K562 (cell line): ENCODE measurements at regions not wholly inside any gene's neighbourhood (a gene's known extent, or its start where the extent isn't known, plus 50 kb on each side); places are given as distances from the start of the nearest gene placed in this dataset.

ENCODE experiments used
- ATAC-seq: fragments of 200-7000 bp; cut with Tn5 transposase; 3 replicates; pipeline ENCODE4 v1.9.1; 2020; ENCODE audit warnings: moderate library complexity
- BruUV-seq: library from RNA; stranded (reverse); fragments of 400-500 nt; replicated peaks from 2 replicates; lab custom pipeline; 2021; lab: Mats Ljungman, UMichigan
- CTCF ChIA-PET: fragments of 300-600 bp; formaldehyde crosslinking; extraction: SDS; loops from one replicate; lab custom pipeline; 2021; ENCODE audit warnings: low intra/inter-chr PET ratio; lab: Yijun Ruan, JAX
- POLR2A ChIA-PET: fragments of 300-600, 350-650 bp; sonication (Branson Sonifier 250); formaldehyde crosslinking; extraction: SDS; loops from one replicate; lab custom pipeline; 2021; ENCODE audit warnings: antibody characterized with exemption, inconsistent platforms; lab: Yijun Ruan, JAX
- DNase-seq, 4 experiments: peaks; one replicate each; pipeline versions ENCODE4 v3.0.0 to v3.0.0-alpha.2; 2011 to 2018; ENCODE audit warnings: low spot score in 3 of 4, mixed read lengths in 3 of 4; ENCODE audit errors: extremely low read depth in 1 of 4
- FAIRE-seq: peaks from 2 replicates; lab custom pipeline; 2011; peaks lifted over from hg19 to GRCh38; lab: Jason Lieb, UNC
- H2AFZ ChIP-seq: 2 replicates; pipeline ENCODE4 v1.6.0; 2011; ENCODE audit warnings: low read depth, low read length, control low read depth, inconsistent platforms
- H3K27ac ChIP-seq: fragments of 200-600 bp; 3 replicates; pipeline ENCODE4 v1.8.0; 2011; ENCODE audit warnings: low read depth, mild to moderate bottlenecking, control low read depth, inconsistent platforms, low read length, moderate library complexity, mixed read lengths; ENCODE audit errors: extremely low read depth
- H3K27me3 ChIP-seq, 2 experiments: fragments of 300-600 bp in 1 of 2; 2 replicates in 1 of 2; 3 replicates in 1 of 2; pipeline versions ENCODE4 v1.6.0 to v1.8.0; 2011; ENCODE audit warnings: inconsistent platforms in 2 of 2, low read length in 2 of 2, mild to moderate bottlenecking in 1 of 2, mixed read lengths in 1 of 2, moderate library complexity in 1 of 2; ENCODE audit not compliant: control insufficient read depth in 2 of 2, insufficient read depth in 2 of 2
- H3K36me3 ChIP-seq: fragments of 300-600 bp; 3 replicates; pipeline ENCODE4 v1.8.0; 2011; ENCODE audit warnings: mild to moderate bottlenecking, low read length, inconsistent platforms; ENCODE audit not compliant: control insufficient read depth, insufficient read depth
- H3K4me1 ChIP-seq, 2 experiments: fragments of 200-600 bp in 1 of 2; replicated peaks in 1 of 2; 2 replicates in 1 of 2; 3 replicates in 1 of 2; pipeline versions ENCODE4 v1.5.1 to v1.8.0; 2011; ENCODE audit warnings: inconsistent platforms in 2 of 2, low read length in 2 of 2, mild to moderate bottlenecking in 1 of 2, mixed read lengths in 1 of 2, moderate library complexity in 1 of 2; ENCODE audit not compliant: control insufficient read depth in 2 of 2, insufficient read depth in 2 of 2
- H3K4me2 ChIP-seq: 2 replicates; pipeline ENCODE4 v1.6.1; 2011; ENCODE audit warnings: low read length, control low read depth, inconsistent platforms, mixed read lengths; ENCODE audit not compliant: insufficient read depth
- H3K4me3 ChIP-seq: fragments of 200-600 bp; sonication (generic), shearing (Covaris generic); 2 replicates; pipeline ENCODE4 v1.5.1; 2016; ENCODE audit warnings: control low read depth, inconsistent platforms
- H3K79me2 ChIP-seq: fragments of 200-600 bp; 3 replicates; pipeline ENCODE4 v1.8.0; 2011; ENCODE audit warnings: low read length, inconsistent platforms; ENCODE audit not compliant: control insufficient read depth, insufficient read depth
- H3K9ac ChIP-seq, 2 experiments: 2 replicates each; pipeline versions ENCODE4 v1.6.0 to v1.6.1; 2011; ENCODE audit warnings: low read depth in 2 of 2, low read length in 2 of 2, control low read depth in 1 of 2, inconsistent platforms in 1 of 2, mild to moderate bottlenecking in 1 of 2, mixed read lengths in 1 of 2; ENCODE audit not compliant: insufficient read depth in 1 of 2
- H3K9me1 ChIP-seq: one replicate; pipeline ENCODE4 v1.6.0; 2011; ENCODE audit warnings: inconsistent platforms, mild to moderate bottlenecking, low read length, moderate library complexity; ENCODE audit not compliant: control insufficient read depth, insufficient read depth
- H3K9me3 ChIP-seq: replicated peaks from 2 replicates; pipeline ENCODE4 v1.5.1; 2011; ENCODE audit warnings: low read depth, low read length, inconsistent platforms; ENCODE audit not compliant: control insufficient read depth, insufficient read depth
- H4K20me1 ChIP-seq: replicated peaks from 2 replicates; pipeline ENCODE4 v1.6.1; 2011; ENCODE audit warnings: low read length, inconsistent platforms, mixed read lengths; ENCODE audit not compliant: control insufficient read depth, insufficient read depth
- ADNP ChIP-seq: fragments of 200-800 bp; sonication (Bioruptor generic); IDR thresholded peaks from 2 replicates; pipeline ENCODE4 v1.6.1; 2016; ENCODE audit warnings: missing genetic modification characterization, missing compliant biosample characterization
- BRD4 ChIP-seq: fragments of 200-600 bp; sonication (generic); IDR thresholded peaks from 2 replicates; pipeline ENCODE4 v1.6.1; 2017; ENCODE audit warnings: inconsistent platforms
- CAMTA2 ChIP-seq: fragments of 250-450 bp; sonication (Bioruptor Pico); conservative IDR thresholded peaks from 2 replicates; pipeline ENCODE4 v1.5.1; 2022
- DIDO1 ChIP-seq: fragments of 450-650 bp; IDR thresholded peaks from 2 replicates; pipeline ENCODE4 v1.6.1; 2016; ENCODE audit warnings: low read depth, missing biosample characterization, missing genetic modification characterization
- DNMT1 ChIP-seq: fragments of 450-650 bp; IDR thresholded peaks from 2 replicates; pipeline ENCODE4 v1.6.1; 2016; ENCODE audit warnings: antibody characterized with exemption, mild to moderate bottlenecking
- FOXJ2 ChIP-seq: fragments of 200-800 bp; sonication (Bioruptor generic); IDR thresholded peaks from 2 replicates; pipeline ENCODE4 v1.6.1; 2016; ENCODE audit warnings: missing genetic modification characterization, missing compliant biosample characterization
- GATA2 ChIP-seq: sonication (generic); formaldehyde crosslinking; IDR thresholded peaks from 2 replicates; pipeline ENCODE4 v1.4.0; 2020; ENCODE audit warnings: mild to moderate bottlenecking, missing genetic modification reagents
- HIVEP1 ChIP-seq: fragments of 250-450 bp; sonication (Bioruptor Pico); IDR thresholded peaks from 2 replicates; pipeline ENCODE4 v1.4.0; 2020; ENCODE audit warnings: mild to moderate bottlenecking
- KDM4B ChIP-seq, 2 experiments: fragments of 450-650 bp in 1 of 2; sonication (generic) in 1 of 2; IDR thresholded peaks; 2 replicates each; pipeline ENCODE4 v1.6.1; 2016 to 2017; ENCODE audit warnings: borderline replicate concordance in 2 of 2, antibody characterized with exemption in 1 of 2, low read depth in 1 of 2, mild to moderate bottlenecking in 1 of 2
- MECOM ChIP-seq: fragments of 250-450 bp; sonication (Bioruptor Pico); IDR thresholded peaks from 2 replicates; pipeline ENCODE4 v1.8.0; 2022; ENCODE audit warnings: inconsistent platforms
- NFE2L1 ChIP-seq: fragments of 450-650 bp; IDR thresholded peaks from 2 replicates; pipeline ENCODE4 v1.6.1; 2016; ENCODE audit warnings: missing genetic modification characterization, low read depth, mild to moderate bottlenecking, missing compliant biosample characterization, moderate library complexity, borderline replicate concordance
- NUFIP1 ChIP-seq: fragments of 450-650 bp; IDR thresholded peaks from 2 replicates; pipeline ENCODE4 v1.6.1; 2018; ENCODE audit not compliant: partially characterized antibody
- PPARD ChIP-seq: fragments of 250-450 bp; sonication (Bioruptor Pico); IDR thresholded peaks from 2 replicates; pipeline ENCODE4 v1.8.0; 2022; ENCODE audit warnings: inconsistent platforms, mild to moderate bottlenecking, moderate library complexity
- SAFB ChIP-seq: fragments of 200-400 bp; formaldehyde crosslinking; IDR thresholded peaks from 2 replicates; pipeline ENCODE4 v1.6.1; 2017; ENCODE audit warnings: low read depth, low read length, borderline replicate concordance
- SRSF9 ChIP-seq: fragments of 200-400 bp; formaldehyde crosslinking; IDR thresholded peaks from 2 replicates; pipeline ENCODE4 v1.6.1; 2017; ENCODE audit warnings: low read depth, low read length, borderline replicate concordance
- TEAD2 ChIP-seq: fragments of 450-650 bp; IDR thresholded peaks from 2 replicates; pipeline ENCODE4 v1.6.1; 2016; ENCODE audit warnings: missing genetic modification characterization, control low read depth, missing compliant biosample characterization
- U2AF1 ChIP-seq: fragments of 200-400 bp; formaldehyde crosslinking; optimal IDR thresholded peaks from 2 replicates; pipeline ENCODE3; 2017; ENCODE audit warnings: mild to moderate bottlenecking, low read depth, low read length, moderate library complexity
- ZNF551 ChIP-seq: fragments of 250-450 bp; sonication (Bioruptor Pico); IDR thresholded peaks from 2 replicates; pipeline ENCODE4 v1.5.0; 2021; ENCODE audit warnings: mild to moderate bottlenecking, moderate library complexity
- WGBS: fragments of 100-300 bp; shearing (Covaris generic); methylation state at CpG from one replicate; pipeline ENCODE4 v1.1.6; 2016; ENCODE audit warnings: low coverage, mixed read lengths; ENCODE audit not compliant: insufficient coverage; ENCODE audit errors: missing lambda C conversion rate; 5-methylcytosine and 5-hydroxymethylcytosine counted together
- in situ Hi-C: fragments of 300-500 bp; cut with MboI; formaldehyde crosslinking; loops from 4 replicates; pipeline ENCODE4 v1.15.0; 2018; ENCODE audit warnings: inconsistent platforms, mixed read lengths
- intact Hi-C: fragments of 100-400 bp; cut with micrococcal nuclease; formaldehyde crosslinking; loops from 2 replicates; pipeline ENCODE4 v1.14.2; 2022
- TF ChIP-seq, protein P1 (sequence below): fragments of 150-350 bp; conservative IDR thresholded peaks from 2 replicates; pipeline ENCODE4 v1.6.1; 2014; ENCODE audit warnings: low read length
- TF ChIP-seq, protein P2 (sequence below): sonication (generic); formaldehyde crosslinking; IDR thresholded peaks from 2 replicates; pipeline ENCODE4 v1.8.1; 2023; ENCODE audit warnings: mild to moderate bottlenecking, missing genetic modification reagents

DNA sequence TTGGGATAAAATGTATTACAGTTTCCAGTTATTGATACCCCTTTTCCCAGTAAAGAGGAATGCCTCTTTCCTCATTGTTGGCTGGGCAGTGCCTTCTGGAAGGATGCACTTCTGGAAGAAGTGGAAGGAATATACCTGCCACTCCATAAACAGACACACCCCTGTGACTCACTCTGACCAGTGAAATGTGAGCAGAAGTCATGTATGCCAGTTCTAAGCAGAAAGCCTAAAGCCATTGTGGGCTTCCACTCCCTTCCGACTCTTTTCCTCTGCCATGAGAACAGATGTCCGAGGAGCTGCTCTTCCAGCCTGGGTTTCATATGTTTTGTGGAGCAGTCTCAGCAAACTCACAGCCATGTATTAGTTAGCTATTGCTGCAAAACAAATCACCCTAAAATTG lies 166.1 kb upstream of the SERP2 start (continued):
- no peak for TF ChIP-seq CAMTA2 (CRISPR knock-in tag)
- no peak for TF ChIP-seq HIVEP1
- no peak for TF ChIP-seq TEAD2 (tag)
- TF ChIP-seq SRSF9: no peak

DNA sequence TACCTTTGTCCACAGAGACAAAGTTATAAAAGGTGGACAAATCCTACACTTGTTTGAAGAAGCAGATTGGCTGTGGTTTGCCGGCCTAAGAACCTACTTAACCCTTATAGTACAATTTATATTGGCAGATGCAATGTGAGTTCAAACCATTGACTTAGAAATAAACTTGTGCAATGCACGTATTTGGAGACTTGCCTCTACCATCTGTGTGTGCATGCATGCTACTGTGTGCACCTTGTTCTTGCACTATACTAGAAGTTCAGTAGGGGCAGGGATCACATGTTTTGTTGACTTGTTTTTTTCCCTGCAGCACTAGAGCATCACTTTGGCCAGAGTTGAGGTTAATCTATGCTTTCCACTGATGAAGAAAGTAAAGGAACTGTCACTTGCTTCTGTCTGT lies 163.1 kb upstream of the SERP2 start:
- WGBS: 5% methylated on average over 2 of the region's 2 CpGs
- Histone ChIP-seq H3K27me3 (peaks cover 0 to 12% of the 10 kb centered on the region in 2 experiments; a peak in 2 of 5 replicates), H3K9ac (no peak overlapping the region), H3K9me3 (no peaks in the 10 kb centered on the region), H3K36me3 (no peaks in the 10 kb centered on the region), H3K9me1 (no peaks in the 10 kb centered on the region), H3K27ac (no peak overlapping the region), H3K4me3 (no peak overlapping the region), H2AFZ (no peak overlapping the region), H3K79me2 (no peaks in the 10 kb centered on the region), H3K4me2 (no peak overlapping the region), H3K4me1 (no peaks in the 10 kb centered on the region), H4K20me1 (no peaks in the 10 kb centered on the region)
- TF ChIP-seq PPARD (CRISPR knock-in tag) (no peak), KDM4B (IDR thresholded peaks at IDR 0.05; ENCODE audit: borderline replicate concordance in 2 of 2, low read depth in 1 of 2) (no peak), ADNP (tag) (no peak), DNMT1 (no peak), NUFIP1 (no peak), GATA2 (no peak), FOXJ2 (tag) (no peak), BRD4 (no peak), ZNF551 (CRISPR knock-in tag) (no peak), SAFB (no peak), NFE2L1 (tag) (no peak), U2AF1 (no peak), DIDO1 (tag) (no peak), MECOM (CRISPR knock-in tag) (no peak)
- TF ChIP-seq, protein P1, sequence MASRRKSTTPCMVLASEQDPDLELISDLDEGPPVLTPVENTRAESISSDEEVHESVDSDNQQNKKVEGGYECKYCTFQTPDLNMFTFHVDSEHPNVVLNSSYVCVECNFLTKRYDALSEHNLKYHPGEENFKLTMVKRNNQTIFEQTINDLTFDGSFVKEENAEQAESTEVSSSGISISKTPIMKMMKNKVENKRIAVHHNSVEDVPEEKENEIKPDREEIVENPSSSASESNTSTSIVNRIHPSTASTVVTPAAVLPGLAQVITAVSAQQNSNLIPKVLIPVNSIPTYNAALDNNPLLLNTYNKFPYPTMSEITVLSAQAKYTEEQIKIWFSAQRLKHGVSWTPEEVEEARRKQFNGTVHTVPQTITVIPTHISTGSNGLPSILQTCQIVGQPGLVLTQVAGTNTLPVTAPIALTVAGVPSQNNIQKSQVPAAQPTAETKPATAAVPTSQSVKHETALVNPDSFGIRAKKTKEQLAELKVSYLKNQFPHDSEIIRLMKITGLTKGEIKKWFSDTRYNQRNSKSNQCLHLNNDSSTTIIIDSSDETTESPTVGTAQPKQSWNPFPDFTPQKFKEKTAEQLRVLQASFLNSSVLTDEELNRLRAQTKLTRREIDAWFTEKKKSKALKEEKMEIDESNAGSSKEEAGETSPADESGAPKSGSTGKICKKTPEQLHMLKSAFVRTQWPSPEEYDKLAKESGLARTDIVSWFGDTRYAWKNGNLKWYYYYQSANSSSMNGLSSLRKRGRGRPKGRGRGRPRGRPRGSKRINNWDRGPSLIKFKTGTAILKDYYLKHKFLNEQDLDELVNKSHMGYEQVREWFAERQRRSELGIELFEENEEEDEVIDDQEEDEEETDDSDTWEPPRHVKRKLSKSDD: no peak
- TF ChIP-seq, protein P2, sequence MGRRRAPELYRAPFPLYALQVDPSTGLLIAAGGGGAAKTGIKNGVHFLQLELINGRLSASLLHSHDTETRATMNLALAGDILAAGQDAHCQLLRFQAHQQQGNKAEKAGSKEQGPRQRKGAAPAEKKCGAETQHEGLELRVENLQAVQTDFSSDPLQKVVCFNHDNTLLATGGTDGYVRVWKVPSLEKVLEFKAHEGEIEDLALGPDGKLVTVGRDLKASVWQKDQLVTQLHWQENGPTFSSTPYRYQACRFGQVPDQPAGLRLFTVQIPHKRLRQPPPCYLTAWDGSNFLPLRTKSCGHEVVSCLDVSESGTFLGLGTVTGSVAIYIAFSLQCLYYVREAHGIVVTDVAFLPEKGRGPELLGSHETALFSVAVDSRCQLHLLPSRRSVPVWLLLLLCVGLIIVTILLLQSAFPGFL (CRISPR knock-in tag): no peak
- no peak for FAIRE-seq
- DNase-seq: no peak
- in situ Hi-C loops: no loop called here
- ATAC-seq: no peak
- POLR2A ChIA-PET: no interaction called here
- CTCF ChIA-PET: no interaction called here
- intact Hi-C loops: no loop called here
- BruUV-seq: no TSS peak
